ENCODE measurements at regions not wholly inside any gene's neighbourhood (a gene's known extent, or its start where the extent isn't known, plus 50 kb on each side); places are given as distances from the start of the nearest gene placed in this dataset.

- WGBS, 3 donors, result 90 to 95% (median 92%) methylated on average over 4 of the region's 4 CpGs
- no peak for TF ChIP-seq EP300 (IDR thresholded peaks at IDR 0.05)
- no peak for TF ChIP-seq POLR2A (IDR thresholded peaks at IDR 0.05)
- no peak for TF ChIP-seq CTCF (IDR thresholded peaks at IDR 0.05)
- intact Hi-C loops (cut with DNase I), result no loop called here
Observed at GRCh38 chr9:108001237-108001636, 511.7 kb upstream of the KLF4 start.

GRCh38 chr9:107999890-108000289, 510.3 kb upstream of the KLF4 start:
- Histone ChIP-seq H3K4me1 (ENCODE audit: insufficient read depth) (peaks cover 7% of the 10 kb centered on the region), H3K9me3 (no peaks in the 10 kb centered on the region), H3K4me3 (no peak overlapping the region), H3K27me3 (no peaks in the 10 kb centered on the region), H3K27ac (no peak overlapping the region), H3K36me3 (no peaks in the 10 kb centered on the region)
- DNase-seq, result no peak
- no peak for TF ChIP-seq POLR2A (IDR thresholded peaks at IDR 0.05)
- TF ChIP-seq EP300 (IDR thresholded peaks at IDR 0.05), result no peak
- TF ChIP-seq CTCF (IDR thresholded peaks at IDR 0.05), result no peak
- intact Hi-C loops (cut with DNase I), result no loop called here
- 94 to 98% (median 96%) methylated on average over 2 of the region's 2 CpGs for WGBS, 3 donors

More at GRCh38 chr9:108001237-108001636, 511.7 kb upstream of the KLF4 start:
- Histone ChIP-seq H3K4me3 (no peak overlapping the region), H3K36me3 (no peaks in the 10 kb centered on the region), H3K4me1 (ENCODE audit: insufficient read depth) (peaks cover 7% of the 10 kb centered on the region), H3K27me3 (no peaks in the 10 kb centered on the region), H3K9me3 (no peaks in the 10 kb centered on the region), H3K27ac (no peak overlapping the region)
- no peak for DNase-seq

- no peaks in the 10 kb centered on the region for H3K9me3 ChIP-seq
- peaks cover 7% of the 10 kb centered on the region for H3K4me1 ChIP-seq (ENCODE audit: insufficient read depth)
- intact Hi-C loops (cut with DNase I), result no loop called here
- WGBS, 3 donors, result 27 to 50% (median 33%) methylated on average over 5 of the region's 5 CpGs
- no peak overlapping the region for H3K27ac ChIP-seq
- TF ChIP-seq EP300 (IDR thresholded peaks at IDR 0.05), result no peak
- no peak for TF ChIP-seq POLR2A (IDR thresholded peaks at IDR 0.05)
- TF ChIP-seq CTCF (IDR thresholded peaks at IDR 0.05), result no peak
- DNase-seq, result no peak
- H3K36me3 ChIP-seq, result no peaks in the 10 kb centered on the region
- no peaks in the 10 kb centered on the region for H3K27me3 ChIP-seq
- no peak overlapping the region for H3K4me3 ChIP-seq
Observed at GRCh38 chr9:107999011-107999410, 509.4 kb upstream of the KLF4 start.

GRCh38 chr9:107994648-107995047, 505.1 kb upstream of the KLF4 start:
- peaks cover 3% of the 10 kb centered on the region for H3K4me1 ChIP-seq (ENCODE audit: insufficient read depth)
- intact Hi-C loops (cut with DNase I), result no loop called here
- 85 to 95% (median 90%) methylated on average over 2 of the region's 2 CpGs for WGBS, 3 donors
- H3K27me3 ChIP-seq, result no peaks in the 10 kb centered on the region
- no peak overlapping the region for H3K27ac ChIP-seq
- no peaks in the 10 kb centered on the region for H3K9me3 ChIP-seq
- H3K4me3 ChIP-seq, result no peak overlapping the region
- no peaks in the 10 kb centered on the region for H3K36me3 ChIP-seq
- TF ChIP-seq CTCF (IDR thresholded peaks at IDR 0.05) (no peak), EP300 (IDR thresholded peaks at IDR 0.05) (no peak), POLR2A (IDR thresholded peaks at IDR 0.05) (no peak)
- no peak for DNase-seq

- Histone ChIP-seq H3K4me1 (ENCODE audit: insufficient read depth) (peaks cover 3% of the 10 kb centered on the region), H3K4me3 (no peak overlapping the region), H3K36me3 (no peaks in the 10 kb centered on the region), H3K27me3 (no peaks in the 10 kb centered on the region), H3K9me3 (no peaks in the 10 kb centered on the region), H3K27ac (no peak overlapping the region)
- no peak for DNase-seq
- 51 to 59% (median 52%) methylated on average over 2 of the region's 2 CpGs for WGBS, 3 donors
- no peak for TF ChIP-seq POLR2A (IDR thresholded peaks at IDR 0.05)
- TF ChIP-seq CTCF (IDR thresholded peaks at IDR 0.05), result no peak
- TF ChIP-seq EP300 (IDR thresholded peaks at IDR 0.05), result no peak
- intact Hi-C loops (cut with DNase I), result no loop called here
Observed at GRCh38 chr9:107992271-107992670, 502.7 kb upstream of the KLF4 start.
